DMS79 (cell line): ENCODE measurements at regions not wholly inside any gene's neighbourhood (a gene's known extent, or its start where the extent isn't known, plus 50 kb on each side); places are given as distances from the start of the nearest gene placed in this dataset.

Experiments used
- DNase-seq: peaks from one replicate; lab custom pipeline; 2025; lab: John Stamatoyannopoulos, UW

GRCh38 chr12:111038941-111039340 is 118.6 kb upstream of the MYL2 start:
- no peak for DNase-seq

- no peak for DNase-seq
Measured at GRCh38 chr12:111038077-111038476, 117.7 kb upstream of the MYL2 start.

- DNase-seq, result no peak
Measured at GRCh38 chr12:111037047-111037446, 116.7 kb upstream of the MYL2 start.

GRCh38 chr12:111035578-111036301 is 115.4 kb upstream of the MYL2 start:
- no peak for DNase-seq

- DNase-seq, result no peak
Measured at GRCh38 chr12:111034886-111035577, 114.7 kb upstream of the MYL2 start.

- no peak for DNase-seq
Measured at GRCh38 chr12:111034083-111034885, 113.9 kb upstream of the MYL2 start, which contains the start of gene CUX2. TSS of gene CUX2 (plus strand) at chr12:111034165.

- no peak for DNase-seq
Measured at GRCh38 chr12:111033281-111034082, 113.1 kb upstream of the MYL2 start.

GRCh38 chr12:111032591-111032919 is 112.2 kb upstream of the MYL2 start:
- no peak for DNase-seq

GRCh38 chr12:111031916-111032590 is 111.7 kb upstream of the MYL2 start:
- DNase-seq, result no peak

- no peak for DNase-seq
Measured at GRCh38 chr12:111030800-111031199, 110.4 kb upstream of the MYL2 start.

GRCh38 chr12:111029732-111030131 is 109.4 kb upstream of the MYL2 start:
- DNase-seq, result no peak

- DNase-seq, result no peak
Measured at GRCh38 chr12:111029305-111029704, 108.9 kb upstream of the MYL2 start.

- DNase-seq, result no peak
Measured at GRCh38 chr12:111028830-111029229, 108.5 kb upstream of the MYL2 start.

- DNase-seq, result no peak
Measured at GRCh38 chr12:111027431-111027830, 107.1 kb upstream of the MYL2 start.

GRCh38 chr12:111025792-111026430 is 105.5 kb upstream of the MYL2 start:
- no peak for DNase-seq

- DNase-seq, result no peak
Measured at GRCh38 chr12:111025301-111025700, 104.9 kb upstream of the MYL2 start.

- no peak for DNase-seq
Measured at GRCh38 chr12:111024205-111024801, 103.9 kb upstream of the MYL2 start.

- no peak for DNase-seq
Measured at GRCh38 chr12:111022386-111022785, 102.0 kb upstream of the MYL2 start.

- no peak for DNase-seq
Measured at GRCh38 chr12:111014547-111014946, 94.2 kb upstream of the MYL2 start.

GRCh38 chr12:111012918-111013317 is 92.5 kb upstream of the MYL2 start:
- DNase-seq, result no peak
